Suprapubic skin (tissue), 4 donors: ENCODE measurements at regions not wholly inside any gene's neighbourhood (a gene's known extent, or its start where the extent isn't known, plus 50 kb on each side); places are given as distances from the start of the nearest gene placed in this dataset.

ENCODE experiments used
- EP300 ChIP-seq: sonication (generic); formaldehyde crosslinking; IDR thresholded peaks from one replicate; pipeline ENCODE4 v1.6.1; 2017; ENCODE audit warnings: antibody characterized with exemption
- POLR2AphosphoS5 ChIP-seq, 3 donors: sonication (generic); formaldehyde crosslinking; IDR thresholded peaks; one replicate each; pipeline ENCODE4 v1.6.1; 2017; ENCODE audit warnings: antibody characterized with exemption in 3 of 3
- TF ChIP-seq, protein P1 (sequence below), 2 donors: fragments of 200-600 bp in 1 of 2; fragments of 450-650 bp in 1 of 2; sonication (generic) in 1 of 2; IDR thresholded peaks; one replicate each; pipeline ENCODE4 v1.5.1; 2016 to 2019; ENCODE audit warnings: antibody characterized with exemption in 2 of 2, mild to moderate bottlenecking in 1 of 2, moderate library complexity in 1 of 2

DNA sequence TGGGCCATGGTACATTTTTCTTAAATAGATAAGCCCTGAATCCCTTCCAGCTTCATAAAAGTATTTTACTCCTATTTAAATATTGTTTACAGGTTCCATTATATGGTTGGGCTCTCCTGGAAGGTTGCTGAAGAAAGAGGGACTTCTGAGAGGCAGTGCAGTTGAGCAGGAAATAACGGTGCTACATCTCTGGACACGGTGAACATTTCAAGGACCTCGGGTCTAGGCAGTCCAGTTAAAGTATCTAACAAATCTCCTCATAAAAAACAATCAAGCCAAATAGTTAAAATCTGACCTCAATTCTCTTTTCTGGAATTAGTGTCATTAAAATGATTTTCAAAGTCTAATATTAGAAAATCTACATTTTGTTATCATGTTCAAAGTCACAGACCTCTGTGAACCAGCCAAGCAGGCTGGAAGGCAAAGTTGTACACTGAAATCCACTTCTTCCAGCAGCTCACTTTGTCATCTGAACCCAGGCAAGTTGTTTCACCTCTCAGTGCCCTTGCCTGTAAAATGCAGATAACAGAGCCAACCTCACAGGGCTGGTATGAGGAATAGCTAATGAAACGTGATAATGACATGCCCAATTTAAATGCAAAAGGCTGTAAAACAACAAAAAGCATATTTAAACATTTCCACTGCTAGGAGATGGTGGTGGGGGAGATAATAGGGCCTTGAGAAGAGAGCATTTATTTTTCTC lies 267.0 kb upstream of the KLF3 start:
- TF ChIP-seq, protein P1, sequence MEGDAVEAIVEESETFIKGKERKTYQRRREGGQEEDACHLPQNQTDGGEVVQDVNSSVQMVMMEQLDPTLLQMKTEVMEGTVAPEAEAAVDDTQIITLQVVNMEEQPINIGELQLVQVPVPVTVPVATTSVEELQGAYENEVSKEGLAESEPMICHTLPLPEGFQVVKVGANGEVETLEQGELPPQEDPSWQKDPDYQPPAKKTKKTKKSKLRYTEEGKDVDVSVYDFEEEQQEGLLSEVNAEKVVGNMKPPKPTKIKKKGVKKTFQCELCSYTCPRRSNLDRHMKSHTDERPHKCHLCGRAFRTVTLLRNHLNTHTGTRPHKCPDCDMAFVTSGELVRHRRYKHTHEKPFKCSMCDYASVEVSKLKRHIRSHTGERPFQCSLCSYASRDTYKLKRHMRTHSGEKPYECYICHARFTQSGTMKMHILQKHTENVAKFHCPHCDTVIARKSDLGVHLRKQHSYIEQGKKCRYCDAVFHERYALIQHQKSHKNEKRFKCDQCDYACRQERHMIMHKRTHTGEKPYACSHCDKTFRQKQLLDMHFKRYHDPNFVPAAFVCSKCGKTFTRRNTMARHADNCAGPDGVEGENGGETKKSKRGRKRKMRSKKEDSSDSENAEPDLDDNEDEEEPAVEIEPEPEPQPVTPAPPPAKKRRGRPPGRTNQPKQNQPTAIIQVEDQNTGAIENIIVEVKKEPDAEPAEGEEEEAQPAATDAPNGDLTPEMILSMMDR (IDR thresholded peaks at IDR 0.05) = no peak
- no peak for TF ChIP-seq EP300
- no peak for TF ChIP-seq POLR2AphosphoS5 (IDR thresholded peaks at IDR 0.05)
